Fibroblast of lung (primary cell): ENCODE measurements at regions not wholly inside any gene's neighbourhood (a gene's known extent, or its start where the extent isn't known, plus 50 kb on each side); places are given as distances from the start of the nearest gene placed in this dataset.

Experiments
- CTCF ChIP-seq, 2 donors: IDR thresholded peaks in 1 of 2; conservative IDR thresholded peaks in 1 of 2; 1 replicate in 1 of 2; 2 replicates in 1 of 2; pipeline ENCODE4 v1.5.1; 2011 to 2012; ENCODE audit warnings: low read length in 2 of 2, control low read depth in 1 of 2, inconsistent platforms in 1 of 2, low read depth in 1 of 2, mild to moderate bottlenecking in 1 of 2
- EZH2 ChIP-seq: IDR thresholded peaks from 2 replicates; pipeline ENCODE4 v1.5.1; 2012; ENCODE audit warnings: low read length, control low read depth, mild to moderate bottlenecking; ENCODE audit errors: missing control alignments

GRCh38 chr5:153094333-153094732 is 396.1 kb upstream of the GRIA1 start:
- TF ChIP-seq CTCF (conservative IDR thresholded peaks at IDR 0.05 in 1 of 2, IDR thresholded peaks at IDR 0.05 in 1 of 2; ENCODE audit: low read depth in 1 of 2, low read length in 2 of 2) = no peak
- no peak for TF ChIP-seq EZH2
